BLaER1 (cell line): ENCODE measurements at regions not wholly inside any gene's neighbourhood (a gene's known extent, or its start where the extent isn't known, plus 50 kb on each side); places are given as distances from the start of the nearest gene placed in this dataset.
"Not testable (repeated sequence)": the region's sequence is repeated elsewhere in the genome, so short reads cannot be mapped to it uniquely, and the experiment has no call there.

Source experiments
- H3K27ac ChIP-seq: shearing (Covaris generic); formaldehyde crosslinking; 2 replicates; pipeline ENCODE4 v1.8.1; 2022
- H3K27me3 ChIP-seq: shearing (Covaris generic); formaldehyde crosslinking; 2 replicates; pipeline ENCODE4 v1.8.1; 2022
- H3K36me3 ChIP-seq: shearing (Covaris generic); formaldehyde crosslinking; 2 replicates; pipeline ENCODE4 v1.8.1; 2022
- H3K4me1 ChIP-seq: shearing (Covaris generic); formaldehyde crosslinking; 2 replicates; pipeline ENCODE4 v1.8.1; 2022
- H3K4me2 ChIP-seq: shearing (Covaris generic); formaldehyde crosslinking; 2 replicates; pipeline ENCODE4 v1.8.1; 2022
- H3K4me3 ChIP-seq: shearing (Covaris generic); formaldehyde crosslinking; 2 replicates; pipeline ENCODE4 v1.8.1; 2022
- H3K9ac ChIP-seq: shearing (Covaris generic); formaldehyde crosslinking; 2 replicates; pipeline ENCODE4 v1.8.1; 2022
- H3K9me3 ChIP-seq: shearing (Covaris generic); formaldehyde crosslinking; 2 replicates; pipeline ENCODE4 v1.8.1; 2022
- H4K20me1 ChIP-seq: shearing (Covaris generic); formaldehyde crosslinking; 2 replicates; pipeline ENCODE4 v1.8.1; 2022
- Cebpa-rat ChIP-seq: shearing (Covaris generic); IDR thresholded peaks from 2 replicates; pipeline ENCODE4 v1.8.1; 2022

DNA sequence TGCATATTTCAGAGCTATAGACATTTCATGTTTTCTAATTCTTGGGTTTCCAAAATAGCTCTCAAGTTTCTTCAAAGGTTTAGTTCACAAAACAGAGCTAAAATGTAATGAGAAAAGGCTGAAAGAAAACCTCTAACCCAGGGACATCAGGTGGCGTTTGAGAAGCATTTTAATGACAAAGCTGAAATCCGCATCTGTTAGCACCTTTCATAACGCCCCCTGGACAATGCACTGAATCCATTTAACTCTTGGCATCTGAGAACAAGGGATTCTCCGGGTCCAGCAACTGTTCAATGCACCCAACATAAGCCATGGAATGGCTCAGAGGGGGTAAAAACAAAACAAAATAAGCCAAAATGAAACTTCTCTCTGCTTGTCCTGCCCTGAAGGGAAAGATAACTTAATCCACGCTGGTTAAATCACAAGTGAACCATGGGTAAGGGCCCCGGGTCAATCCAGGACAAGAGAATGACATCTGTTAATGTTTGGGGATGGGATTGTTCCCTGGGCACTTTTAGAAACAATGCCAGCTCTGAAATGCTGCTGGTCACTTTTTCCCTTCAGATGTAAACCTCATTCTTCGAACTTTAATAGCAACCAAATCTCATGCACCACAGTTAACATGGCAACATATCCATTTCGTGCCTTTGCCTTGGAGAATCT is 466.2 kb upstream of the ADAMTS9 start:
- Histone ChIP-seq H3K9ac (no peak overlapping the region), H3K9me3 (no peaks in the 10 kb centered on the region), H3K36me3 (no peaks in the 10 kb centered on the region), H3K27me3 (no peaks in the 10 kb centered on the region), H3K4me3 (no peak overlapping the region), H3K4me2 (no peak overlapping the region), H4K20me1 (no peaks in the 10 kb centered on the region), H3K27ac (no peak overlapping the region), H3K4me1 (no peaks in the 10 kb centered on the region)
- TF ChIP-seq Cebpa-rat, result no peak

DNA sequence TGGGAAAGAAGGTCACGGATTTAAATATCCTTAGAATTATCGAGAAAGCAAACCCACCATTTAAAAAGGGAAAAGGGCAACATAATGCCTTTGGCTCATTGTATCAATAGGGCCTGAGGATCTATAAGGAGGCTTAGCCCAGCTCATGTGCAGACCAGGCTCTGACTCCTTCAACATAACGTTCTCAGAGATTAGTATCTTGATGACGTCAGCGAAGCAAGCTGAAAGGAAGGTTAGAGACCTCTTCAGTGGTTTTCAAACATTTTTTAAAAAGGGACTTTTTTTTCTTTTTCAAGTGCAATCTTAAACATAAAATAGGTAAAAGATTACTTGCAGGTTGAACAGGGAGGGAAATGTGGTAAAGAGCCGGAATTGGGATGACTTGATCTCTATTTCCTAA is 463.9 kb upstream of the ADAMTS9 start:
- Histone ChIP-seq H3K4me1 (no peaks in the 10 kb centered on the region), H3K9me3 (no peaks in the 10 kb centered on the region), H3K27ac (no peak overlapping the region), H3K27me3 (no peaks in the 10 kb centered on the region), H3K4me2 (no peak overlapping the region), H3K36me3 (no peaks in the 10 kb centered on the region), H4K20me1 (no peaks in the 10 kb centered on the region), H3K9ac (no peak overlapping the region), H3K4me3 (no peak overlapping the region)
- TF ChIP-seq Cebpa-rat, result no peak

DNA sequence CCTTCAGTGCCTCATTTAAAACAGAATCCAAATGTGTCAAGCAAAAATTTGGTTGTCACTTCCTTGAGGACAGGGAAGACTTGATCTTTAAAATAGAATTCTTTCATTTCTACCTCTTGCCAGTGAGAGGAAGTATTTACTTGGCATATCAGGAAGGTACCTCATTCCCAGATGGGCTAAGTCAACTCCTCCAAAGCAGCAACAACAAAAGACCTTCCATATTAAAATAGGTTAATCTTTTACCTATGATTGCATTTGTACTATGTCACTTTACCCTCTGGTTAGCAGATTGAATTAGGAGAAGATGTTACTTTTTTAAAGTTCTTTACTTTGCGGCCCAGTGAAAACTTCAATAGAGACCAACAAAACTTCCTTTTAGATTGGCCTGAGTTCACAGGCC is 462.1 kb upstream of the ADAMTS9 start:
- no peak overlapping the region for H3K27ac ChIP-seq
- H3K27me3 ChIP-seq, result no peaks in the 10 kb centered on the region
- no peak overlapping the region for H3K4me3 ChIP-seq
- H3K36me3 ChIP-seq, result no peaks in the 10 kb centered on the region
- no peak overlapping the region for H3K4me2 ChIP-seq
- no peaks in the 10 kb centered on the region for H3K4me1 ChIP-seq
- TF ChIP-seq Cebpa-rat, result no peak
- H4K20me1 ChIP-seq, result no peaks in the 10 kb centered on the region
- H3K9me3 ChIP-seq, result no peaks in the 10 kb centered on the region
- no peak overlapping the region for H3K9ac ChIP-seq

DNA sequence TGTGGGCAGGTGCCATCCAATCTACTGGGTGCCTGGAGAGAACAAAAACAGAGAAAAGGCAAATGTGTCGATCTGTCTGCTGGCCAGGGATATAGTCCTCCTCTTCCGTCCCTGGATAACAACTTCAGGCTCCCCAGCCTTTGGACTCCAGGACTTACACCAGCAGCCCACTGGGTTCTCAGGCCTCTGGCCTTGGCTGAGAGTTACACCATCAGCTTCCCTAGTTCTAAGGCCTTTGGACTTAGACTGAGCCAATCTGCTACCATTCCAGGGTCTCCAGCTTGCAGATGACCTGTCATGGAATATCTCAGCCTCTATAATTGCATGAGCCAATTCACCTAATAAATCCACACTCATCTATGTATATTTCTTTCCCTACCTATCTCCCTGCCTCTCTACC is 460.9 kb upstream of the ADAMTS9 start:
- Histone ChIP-seq H3K4me1 (no peaks in the 10 kb centered on the region), H3K4me3 (no peak overlapping the region), H3K36me3 (no peaks in the 10 kb centered on the region), H3K4me2 (no peak overlapping the region), H4K20me1 (no peaks in the 10 kb centered on the region), H3K9ac (no peak overlapping the region), H3K9me3 (no peaks in the 10 kb centered on the region), H3K27me3 (no peaks in the 10 kb centered on the region), H3K27ac (no peak overlapping the region)
- no peak for TF ChIP-seq Cebpa-rat

DNA sequence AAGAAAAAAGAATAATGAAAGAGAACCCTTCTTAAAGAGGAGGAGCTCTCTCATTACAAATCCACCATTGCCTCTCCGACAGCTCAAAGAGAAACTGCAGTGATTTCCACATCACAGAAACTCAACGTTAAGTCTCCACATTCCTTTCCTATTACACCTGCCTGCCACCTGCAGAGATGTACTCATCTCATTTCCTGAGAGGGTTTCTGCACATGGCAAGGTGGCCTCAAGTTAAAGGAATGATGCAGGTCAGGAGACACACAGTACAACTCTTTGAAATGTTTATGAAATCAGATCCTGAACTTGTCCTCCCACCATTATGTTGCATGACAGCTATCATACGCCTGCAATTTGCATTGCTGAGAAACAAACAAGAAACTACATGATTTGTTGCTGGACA is 458.4 kb upstream of the ADAMTS9 start:
- Histone ChIP-seq H3K4me2 (no peak overlapping the region), H3K36me3 (no peaks in the 10 kb centered on the region)

DNA sequence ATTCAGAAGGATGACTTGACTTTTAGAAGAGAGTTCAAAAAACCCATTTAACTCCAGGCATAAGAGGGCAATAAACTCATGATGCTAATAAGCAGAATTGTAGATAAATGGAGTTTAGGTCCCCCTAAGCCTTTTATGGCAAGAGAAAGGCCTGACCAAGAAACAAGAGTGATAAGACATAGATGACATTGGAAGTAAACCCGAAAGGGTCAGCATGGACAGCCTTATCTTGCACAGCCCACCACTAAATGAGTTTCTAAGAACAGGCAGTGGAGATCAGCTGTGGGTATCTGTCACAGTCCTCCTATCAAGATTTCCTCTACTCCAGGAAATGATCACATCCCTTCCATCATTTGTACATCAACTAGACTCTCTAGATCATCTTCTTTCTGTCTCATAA is 457.9 kb upstream of the ADAMTS9 start:
- Histone ChIP-seq H3K27me3 (no peaks in the 10 kb centered on the region), H3K9me3 (no peaks in the 10 kb centered on the region), H3K36me3 (no peaks in the 10 kb centered on the region), H3K4me2 (no peak overlapping the region), H3K27ac (no peak overlapping the region), H3K4me1 (no peaks in the 10 kb centered on the region), H3K9ac (no peak overlapping the region), H3K4me3 (no peak overlapping the region), H4K20me1 (no peaks in the 10 kb centered on the region)
- TF ChIP-seq Cebpa-rat, result no peak

More for the DNA sequence above, 458.4 kb upstream of the ADAMTS9 start:
- Histone ChIP-seq H3K9me3 (no peaks in the 10 kb centered on the region), H3K4me3 (no peak overlapping the region), H3K27me3 (no peaks in the 10 kb centered on the region), H3K27ac (no peak overlapping the region), H3K4me1 (no peaks in the 10 kb centered on the region), H3K9ac (no peak overlapping the region), H4K20me1 (no peaks in the 10 kb centered on the region)
- no peak for TF ChIP-seq Cebpa-rat

DNA sequence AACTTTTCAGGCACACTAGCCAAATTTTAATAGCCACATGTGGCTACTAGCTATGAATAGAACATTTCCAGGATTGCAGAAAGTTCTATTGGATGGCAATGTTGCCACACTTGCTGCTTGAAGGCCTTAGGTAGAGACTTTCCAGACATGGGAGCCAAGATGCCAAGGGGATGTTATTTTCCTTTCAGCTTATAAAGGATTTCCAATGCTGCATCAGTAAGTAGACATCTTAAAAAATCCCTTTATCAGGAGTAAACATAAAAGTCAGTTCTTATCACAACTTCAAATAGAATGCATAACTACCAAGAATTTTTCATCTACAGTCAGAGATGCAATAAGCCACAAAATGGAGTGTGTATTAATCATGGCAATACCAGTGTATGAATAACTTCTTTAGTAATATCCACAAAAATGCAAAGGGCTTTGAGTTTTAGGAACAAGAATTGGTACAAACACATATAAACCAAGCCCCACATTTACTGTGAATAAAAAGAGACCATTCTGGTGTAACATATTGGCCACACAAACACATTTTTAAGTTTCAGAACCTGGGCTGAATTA is 457.1 kb upstream of the ADAMTS9 start:
- Histone ChIP-seq H4K20me1 (no peaks in the 10 kb centered on the region), H3K9me3 (no peaks in the 10 kb centered on the region), H3K9ac (no peak overlapping the region), H3K4me2 (no peak overlapping the region), H3K4me3 (no peak overlapping the region), H3K4me1 (no peaks in the 10 kb centered on the region), H3K27ac (no peak overlapping the region), H3K27me3 (no peaks in the 10 kb centered on the region), H3K36me3 (no peaks in the 10 kb centered on the region)
- no peak for TF ChIP-seq Cebpa-rat

DNA sequence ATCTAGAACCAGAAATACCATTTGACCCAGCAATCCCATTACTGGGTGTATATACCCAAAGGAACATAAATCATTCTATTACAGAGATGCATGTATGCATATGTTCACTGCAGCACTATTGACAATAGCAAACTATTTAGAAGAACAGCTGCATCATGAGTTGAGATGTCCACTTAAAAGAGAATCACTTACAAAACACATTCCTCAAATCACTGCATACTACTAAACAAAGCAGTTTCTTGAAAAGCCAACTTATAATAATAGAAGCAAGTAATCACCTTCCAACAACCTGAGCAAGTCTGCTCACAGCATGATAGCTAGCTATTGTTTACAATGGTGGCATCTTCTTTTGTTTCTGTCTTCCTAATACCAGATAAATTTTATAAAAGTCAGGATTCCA is 454.7 kb upstream of the ADAMTS9 start:
- no peak overlapping the region for H3K27ac ChIP-seq
- TF ChIP-seq Cebpa-rat, result no peak

DNA sequence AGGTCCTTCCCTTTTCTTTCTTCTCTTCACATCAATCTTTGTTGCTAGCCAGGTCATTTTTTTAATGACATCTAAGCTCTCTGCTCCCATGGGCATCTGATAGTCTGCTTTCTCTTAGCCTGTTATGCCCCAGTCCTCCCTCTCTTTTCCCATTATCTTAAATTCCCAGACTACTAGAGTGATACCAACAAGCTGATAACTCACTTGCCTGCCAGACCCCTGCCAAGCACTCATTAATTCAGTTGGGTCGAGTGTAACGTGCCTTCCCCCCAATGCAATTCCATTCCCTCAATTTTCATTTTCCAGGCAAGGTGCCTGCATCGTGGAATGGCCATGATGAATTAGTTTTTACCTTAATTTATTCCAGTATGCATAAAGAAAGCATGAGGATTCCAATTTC is 450.8 kb upstream of the ADAMTS9 start:
- Histone ChIP-seq H3K36me3 (no peaks in the 10 kb centered on the region), H4K20me1 (no peaks in the 10 kb centered on the region), H3K9ac (no peak overlapping the region), H3K4me2 (no peak overlapping the region), H3K27me3 (no peaks in the 10 kb centered on the region), H3K4me1 (no peaks in the 10 kb centered on the region), H3K27ac (no peak overlapping the region), H3K9me3 (no peaks in the 10 kb centered on the region), H3K4me3 (no peak overlapping the region)
- TF ChIP-seq Cebpa-rat, result no peak

More for the DNA sequence above, 454.7 kb upstream of the ADAMTS9 start:
- no peak overlapping the region for H3K4me2 ChIP-seq
- no peaks in the 10 kb centered on the region for H3K27me3 ChIP-seq
- no peak overlapping the region for H3K4me3 ChIP-seq
- H3K9ac ChIP-seq, result no peak overlapping the region
- no peaks in the 10 kb centered on the region for H3K4me1 ChIP-seq
- H4K20me1 ChIP-seq, result no peaks in the 10 kb centered on the region
- H3K9me3 ChIP-seq, result no peaks in the 10 kb centered on the region
- H3K36me3 ChIP-seq, result no peaks in the 10 kb centered on the region

DNA sequence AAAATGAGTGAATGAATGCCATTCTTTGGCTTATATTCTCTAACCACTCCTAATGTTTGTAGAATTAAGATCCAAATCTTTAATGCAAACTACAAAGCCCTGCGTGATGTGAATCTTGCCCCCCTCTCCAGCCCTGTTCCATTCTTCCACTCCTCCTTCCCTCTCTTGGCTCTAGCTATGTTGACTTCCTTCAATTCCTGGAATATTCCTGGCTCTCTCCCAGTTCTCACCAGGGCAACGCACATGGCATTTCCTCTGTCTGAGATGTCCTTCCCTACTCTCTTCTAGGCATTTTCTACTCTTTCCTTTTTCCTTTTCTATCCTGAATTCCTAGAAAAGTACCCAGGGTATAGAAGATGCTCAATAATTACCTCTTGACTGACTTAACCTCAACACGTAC is 446.0 kb upstream of the ADAMTS9 start:
- H3K4me1 ChIP-seq, H3K36me3 ChIP-seq, H3K9me3 ChIP-seq, H3K27me3 ChIP-seq, H3K27ac ChIP-seq, H3K4me3 ChIP-seq, H4K20me1 ChIP-seq, H3K4me2 ChIP-seq, H3K9ac ChIP-seq: not testable (repeated sequence)

DNA sequence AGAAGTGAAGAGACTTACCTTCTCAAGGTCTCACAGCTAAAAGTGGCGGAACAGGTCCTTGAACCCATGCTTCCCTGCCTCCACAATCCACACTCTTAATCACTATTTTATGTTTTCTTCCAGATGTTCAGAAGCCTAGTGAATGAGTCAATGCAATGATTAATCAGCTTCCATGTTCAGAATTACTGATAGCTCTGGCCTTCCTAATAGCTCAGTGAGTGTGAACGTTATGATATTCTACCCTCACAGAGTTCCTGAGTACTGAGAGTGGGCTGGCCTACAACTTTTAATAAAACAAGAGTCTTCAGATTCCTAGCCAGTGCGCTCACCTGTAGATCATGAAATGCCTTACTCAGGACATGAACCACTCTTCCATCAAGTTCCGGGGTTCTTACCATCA is 443.0 kb upstream of the ADAMTS9 start:
- Histone ChIP-seq H3K9ac (no peak overlapping the region), H3K4me1 (no peaks in the 10 kb centered on the region), H3K4me2 (no peak overlapping the region), H4K20me1 (no peaks in the 10 kb centered on the region), H3K27ac (no peak overlapping the region), H3K4me3 (no peak overlapping the region), H3K36me3 (no peaks in the 10 kb centered on the region), H3K9me3 (no peaks in the 10 kb centered on the region), H3K27me3 (no peaks in the 10 kb centered on the region)
- TF ChIP-seq Cebpa-rat, result no peak
